Loucy (cell line): ENCODE measurements at regions not wholly inside any gene's neighbourhood (a gene's known extent, or its start where the extent isn't known, plus 50 kb on each side); places are given as distances from the start of the nearest gene placed in this dataset.

ENCODE experiments used
- H2AFZ ChIP-seq: fragments of 200-600 bp; sonication (generic); 2 replicates; pipeline ENCODE4 v1.6.0; 2016; ENCODE audit warnings: antibody characterized with exemption, mild to moderate bottlenecking, low read length, moderate library complexity
- H3F3A ChIP-seq: fragments of 200-600 bp; 2 replicates; pipeline ENCODE4 v1.6.0; 2016; ENCODE audit warnings: antibody characterized with exemption, low read depth, mild to moderate bottlenecking
- H3K27me3 ChIP-seq: fragments of 200-600 bp; sonication (generic); 2 replicates; pipeline ENCODE4 v1.6.1; 2014; ENCODE audit warnings: low read length, mild to moderate bottlenecking; ENCODE audit not compliant: insufficient read depth, poor library complexity, severe bottlenecking
- H3K36me3 ChIP-seq: fragments of 200-600 bp; sonication (generic); 2 replicates; pipeline ENCODE4 v1.6.1; 2016; ENCODE audit warnings: low read length; ENCODE audit not compliant: insufficient read depth
- H3K4me1 ChIP-seq: fragments of 200-600 bp; sonication (generic); 2 replicates; pipeline ENCODE4 v1.5.1; 2014; ENCODE audit warnings: low read length, mild to moderate bottlenecking; ENCODE audit not compliant: insufficient read depth, poor library complexity, severe bottlenecking
- H3K4me2 ChIP-seq: fragments of 200-600 bp; sonication (generic); 2 replicates; pipeline ENCODE4 v1.6.0; 2014; ENCODE audit warnings: antibody characterized with exemption, low read length, low read depth, mild to moderate bottlenecking; ENCODE audit not compliant: poor library complexity, severe bottlenecking
- H3K4me3 ChIP-seq: fragments of 200-600 bp; sonication (generic); 2 replicates; pipeline ENCODE4 v1.5.1; 2014; ENCODE audit warnings: low read length, mild to moderate bottlenecking, mixed read lengths; ENCODE audit not compliant: poor library complexity, severe bottlenecking
- H3K79me2 ChIP-seq: fragments of 200-600 bp; sonication (generic); 2 replicates; pipeline ENCODE4 v1.6.1; 2014; ENCODE audit warnings: low read length; ENCODE audit not compliant: insufficient read depth
- H3K9ac ChIP-seq: fragments of 200-600 bp; sonication (generic); 2 replicates; pipeline ENCODE4 v1.6.0; 2014; ENCODE audit warnings: mild to moderate bottlenecking, low read depth, low read length, moderate library complexity; ENCODE audit not compliant: poor library complexity, severe bottlenecking
- H3K9me2 ChIP-seq: fragments of 200-600 bp; sonication (generic); replicated peaks from 2 replicates; pipeline ENCODE4 v1.6.1; 2016; ENCODE audit warnings: low read depth, low read length, mixed read lengths
- H3K9me3 ChIP-seq: fragments of 200-600 bp; sonication (generic); 2 replicates; pipeline ENCODE4 v1.6.1; 2014; ENCODE audit warnings: mild to moderate bottlenecking, antibody characterized with exemption, low read length, low read depth; ENCODE audit not compliant: insufficient read depth
- H4K20me1 ChIP-seq: fragments of 200-600 bp; sonication (generic); 2 replicates; pipeline ENCODE4 v1.6.0; 2014; ENCODE audit warnings: antibody characterized with exemption, low read length, mild to moderate bottlenecking; ENCODE audit not compliant: insufficient read depth, poor library complexity, severe bottlenecking
- EZH2phosphoT487 ChIP-seq: fragments of 200-600 bp; IDR thresholded peaks from 2 replicates; pipeline ENCODE4 v1.6.1; 2018; ENCODE audit warnings: antibody characterized with exemption, mild to moderate bottlenecking, moderate library complexity, borderline replicate concordance
- TF ChIP-seq, protein P1 (sequence below): fragments of 200-600 bp; sonication (generic); conservative IDR thresholded peaks from 2 replicates; pipeline ENCODE4 v1.5.1; 2014; ENCODE audit warnings: mild to moderate bottlenecking, antibody characterized with exemption, low read length

DNA sequence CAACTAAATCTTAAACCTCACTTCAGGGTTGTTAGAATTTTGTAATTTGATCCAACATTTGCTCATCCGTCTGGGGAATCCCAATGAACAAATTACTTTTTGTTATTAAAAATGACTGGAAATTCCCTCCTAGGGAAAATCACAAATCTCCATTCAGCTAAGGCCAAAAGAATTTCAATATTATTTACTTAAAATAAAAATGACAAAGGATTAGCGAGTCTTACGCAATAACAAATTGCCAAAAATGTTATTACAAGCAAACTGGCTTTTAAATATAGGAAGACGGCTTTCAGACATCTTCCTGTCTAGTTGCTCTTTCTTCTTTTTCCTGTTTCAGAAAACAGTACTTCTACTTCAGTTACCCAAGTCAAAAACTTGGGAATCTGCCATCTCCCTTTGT lies 92.4 kb upstream of the TSPAN8 start:
- Histone ChIP-seq H3K36me3 (no peaks in the 10 kb centered on the region), H2AFZ (no peak overlapping the region), H3K9me2 (0 out of 2 replicates have a peak, but pooled peaks cover 4% of the 10 kb centered on the region), H4K20me1 (no peaks in the 10 kb centered on the region), H3K9me3 (peaks cover 22% of the 10 kb centered on the region), H3K4me3 (no peak overlapping the region), H3K4me2 (no peak overlapping the region), H3K4me1 (no peaks in the 10 kb centered on the region), H3F3A (no peaks in the 10 kb centered on the region), H3K9ac (no peak overlapping the region), H3K27me3 (no peaks in the 10 kb centered on the region), H3K79me2 (no peaks in the 10 kb centered on the region)
- TF ChIP-seq EZH2phosphoT487: no peak
- TF ChIP-seq, protein P1, sequence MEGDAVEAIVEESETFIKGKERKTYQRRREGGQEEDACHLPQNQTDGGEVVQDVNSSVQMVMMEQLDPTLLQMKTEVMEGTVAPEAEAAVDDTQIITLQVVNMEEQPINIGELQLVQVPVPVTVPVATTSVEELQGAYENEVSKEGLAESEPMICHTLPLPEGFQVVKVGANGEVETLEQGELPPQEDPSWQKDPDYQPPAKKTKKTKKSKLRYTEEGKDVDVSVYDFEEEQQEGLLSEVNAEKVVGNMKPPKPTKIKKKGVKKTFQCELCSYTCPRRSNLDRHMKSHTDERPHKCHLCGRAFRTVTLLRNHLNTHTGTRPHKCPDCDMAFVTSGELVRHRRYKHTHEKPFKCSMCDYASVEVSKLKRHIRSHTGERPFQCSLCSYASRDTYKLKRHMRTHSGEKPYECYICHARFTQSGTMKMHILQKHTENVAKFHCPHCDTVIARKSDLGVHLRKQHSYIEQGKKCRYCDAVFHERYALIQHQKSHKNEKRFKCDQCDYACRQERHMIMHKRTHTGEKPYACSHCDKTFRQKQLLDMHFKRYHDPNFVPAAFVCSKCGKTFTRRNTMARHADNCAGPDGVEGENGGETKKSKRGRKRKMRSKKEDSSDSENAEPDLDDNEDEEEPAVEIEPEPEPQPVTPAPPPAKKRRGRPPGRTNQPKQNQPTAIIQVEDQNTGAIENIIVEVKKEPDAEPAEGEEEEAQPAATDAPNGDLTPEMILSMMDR: no peak

GRCh38 chr12:71243370-71243769 lies 85.6 kb upstream of the TSPAN8 start:
- no peaks in the 10 kb centered on the region for H4K20me1 ChIP-seq
- H3K9me2 ChIP-seq: no peaks in the 10 kb centered on the region
- no peak for TF ChIP-seq EZH2phosphoT487
- TF ChIP-seq, protein P1: no peak
- no peak overlapping the region for H3K9ac ChIP-seq
- no peak overlapping the region for H3K4me3 ChIP-seq
- H3F3A ChIP-seq: no peaks in the 10 kb centered on the region
- no peaks in the 10 kb centered on the region for H3K36me3 ChIP-seq
- H3K4me2 ChIP-seq: no peak overlapping the region
- H2AFZ ChIP-seq: no peak overlapping the region
- no peaks in the 10 kb centered on the region; the same call in 1 of the 2 replicates for H3K9me3 ChIP-seq
- H3K79me2 ChIP-seq: no peaks in the 10 kb centered on the region
- H3K27me3 ChIP-seq: no peaks in the 10 kb centered on the region
- H3K4me1 ChIP-seq: peaks cover under 1% of the 10 kb centered on the region

- no peak overlapping the region for H3K9ac ChIP-seq
- no peak overlapping the region for H3K4me2 ChIP-seq
- no peaks in the 10 kb centered on the region for H3K36me3 ChIP-seq
- no peak for TF ChIP-seq EZH2phosphoT487
- TF ChIP-seq, protein P1: no peak
- H2AFZ ChIP-seq: no peak overlapping the region
- H3K4me3 ChIP-seq: no peak overlapping the region
- no peaks in the 10 kb centered on the region for H3K79me2 ChIP-seq
- no peaks in the 10 kb centered on the region for H4K20me1 ChIP-seq
- no peaks in the 10 kb centered on the region for H3K27me3 ChIP-seq
- H3K9me2 ChIP-seq: no peaks in the 10 kb centered on the region
- H3K9me3 ChIP-seq: no peaks in the 10 kb centered on the region; the same call in 1 of the 2 replicates
- peaks cover 8% of the 10 kb centered on the region for H3K4me1 ChIP-seq
- H3F3A ChIP-seq: 0 out of 2 replicates have a peak, but pooled peaks cover 2% of the 10 kb centered on the region
Measured at GRCh38 chr12:71242511-71242910, 84.7 kb upstream of the TSPAN8 start.
